Head of caudate nucleus (tissue), 42 donors: ENCODE measurements at regions not wholly inside any gene's neighbourhood (a gene's known extent, or its start where the extent isn't known, plus 50 kb on each side); places are given as distances from the start of the nearest gene placed in this dataset.
"Not testable (repeated sequence)": the region's sequence is repeated elsewhere in the genome, so short reads cannot be mapped to it uniquely, and the experiment has no call there.

Source experiments
- DNase-seq, 42 donors: peaks; one replicate each; pipeline versions ENCODE4 v3.0.0 to v3.0.0-alpha.2; 2020 to 2021; ENCODE audit warnings: mixed read lengths in 7 of 42
- intact Hi-C: fragments of 100-400 bp; cut with DNase I; formaldehyde crosslinking; loops from one replicate; pipeline ENCODE4 v1.15.0; 2022

- intact Hi-C loops = no loop called here
- DNase-seq = no peak
Measured at GRCh38 chr4:79184476-79184875, 141.4 kb downstream of the NAA11 start.

- intact Hi-C loops = no loop called here
- no peak for DNase-seq
Measured at GRCh38 chr4:79182209-79182608, 143.7 kb downstream of the NAA11 start.

GRCh38 chr4:79181190-79181589, 144.7 kb downstream of the NAA11 start:
- no peak for DNase-seq
- intact Hi-C loops = no loop called here

- peak in 2 of 42 donors; percentile 10 to 17 for DNase-seq
- intact Hi-C loops = no loop called here
Measured at GRCh38 chr4:79178760-79179159, 147.1 kb downstream of the NAA11 start.

- DNase-seq = no peak
- intact Hi-C loops = no loop called here
Measured at GRCh38 chr4:79177388-79177787, 148.5 kb downstream of the NAA11 start.

- no peak for DNase-seq
- intact Hi-C loops = no loop called here
Measured at GRCh38 chr4:79176351-79176750, 149.5 kb downstream of the NAA11 start.

GRCh38 chr4:79175716-79176115, 150.1 kb downstream of the NAA11 start:
- no peak for DNase-seq
- intact Hi-C loops = no loop called here

GRCh38 chr4:79174490-79175252, 151.2 kb downstream of the NAA11 start:
- DNase-seq = no peak
- intact Hi-C loops = no loop called here

GRCh38 chr4:79173186-79173585, 152.7 kb downstream of the NAA11 start:
- no peak for DNase-seq
- intact Hi-C loops = no loop called here

GRCh38 chr4:79170077-79170476, 155.8 kb downstream of the NAA11 start:
- DNase-seq = no peak
- intact Hi-C loops = no loop called here

GRCh38 chr4:79164907-79165610, 160.8 kb downstream of the NAA11 start:
- intact Hi-C loops = no loop called here
- no peak for DNase-seq

GRCh38 chr4:79163981-79164490, 161.8 kb downstream of the NAA11 start:
- no peak for DNase-seq
- intact Hi-C loops = no loop called here

- intact Hi-C loops = no loop called here
- DNase-seq = no peak
Measured at GRCh38 chr4:79160962-79161361, 164.9 kb downstream of the NAA11 start.

- intact Hi-C loops, DNase-seq: not testable (repeated sequence)
Measured at GRCh38 chr4:79158705-79159104, 167.2 kb downstream of the NAA11 start.

GRCh38 chr4:79155336-79155735, 170.5 kb downstream of the NAA11 start:
- intact Hi-C loops = no loop called here
- DNase-seq = no peak

- DNase-seq = no peak
- intact Hi-C loops = no loop called here
Measured at GRCh38 chr4:79150820-79151416, 174.9 kb downstream of the NAA11 start.

GRCh38 chr4:79148369-79148768, 177.5 kb downstream of the NAA11 start:
- DNase-seq = no peak
- intact Hi-C loops = no loop called here

- no peak for DNase-seq
- intact Hi-C loops = no loop called here
Measured at GRCh38 chr4:79147251-79147650, 178.6 kb downstream of the NAA11 start.

GRCh38 chr4:79141530-79141929, 184.3 kb downstream of the NAA11 start:
- no peak for DNase-seq
- intact Hi-C loops = no loop called here

GRCh38 chr4:79134767-79135166, 191.1 kb downstream of the NAA11 start:
- DNase-seq = no peak
- intact Hi-C loops = no loop called here
